ENCODE measurements at regions not wholly inside any gene's neighbourhood (a gene's known extent, or its start where the extent isn't known, plus 50 kb on each side); places are given as distances from the start of the nearest gene placed in this dataset.

DNA sequence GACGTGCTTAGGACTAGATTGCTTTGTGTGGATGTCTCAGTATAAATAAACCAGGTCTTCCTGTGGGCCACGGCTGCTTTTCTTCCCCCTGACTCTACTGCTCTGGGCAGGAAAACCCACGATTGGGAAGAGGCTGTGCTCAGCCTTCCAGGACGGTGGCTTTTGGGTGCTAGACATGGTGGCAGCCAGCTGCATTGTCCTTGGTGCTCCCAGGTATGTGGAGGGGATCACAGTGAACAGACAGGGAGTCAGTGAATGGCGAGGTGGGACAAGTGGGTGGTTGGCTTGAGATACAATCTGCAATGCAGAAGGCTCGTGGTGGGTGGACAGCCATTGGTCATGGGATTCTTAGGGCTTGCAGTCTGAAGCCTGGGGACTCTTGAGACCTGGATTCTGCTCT lies 366.3 kb downstream of the AACS start:
- no peak for DNase-seq (ENCODE audit: low read depth, low spot score)
- in situ Hi-C loops (cut with HindIII; ENCODE audit: low pct_unique_long_range_greater_than_20kb, low sequenced_read_pairs) = no loop called here

DNA sequence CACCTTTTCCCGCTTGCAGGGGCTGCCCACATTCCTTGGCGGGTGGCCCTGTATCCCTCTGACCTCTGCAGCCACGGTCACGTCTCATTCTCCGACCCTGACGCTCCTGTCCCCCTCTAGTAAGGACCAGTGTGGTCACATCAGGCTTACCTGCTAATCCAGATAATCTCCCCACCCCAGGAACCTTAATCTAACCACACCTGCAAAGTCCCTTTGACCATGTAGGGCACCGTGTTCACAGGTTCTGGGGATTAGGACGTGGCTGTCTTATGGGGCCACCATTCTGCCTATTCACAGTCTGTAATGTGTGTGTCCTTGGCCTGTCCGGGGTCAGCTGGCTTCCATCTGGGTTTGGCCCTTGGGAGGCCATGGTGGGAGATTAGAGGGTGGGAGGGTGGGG lies 368.9 kb downstream of the AACS start:
- in situ Hi-C loops (cut with HindIII; ENCODE audit: low pct_unique_long_range_greater_than_20kb, low sequenced_read_pairs) = no loop called here
- DNase-seq (ENCODE audit: low read depth, low spot score) = no peak

DNA sequence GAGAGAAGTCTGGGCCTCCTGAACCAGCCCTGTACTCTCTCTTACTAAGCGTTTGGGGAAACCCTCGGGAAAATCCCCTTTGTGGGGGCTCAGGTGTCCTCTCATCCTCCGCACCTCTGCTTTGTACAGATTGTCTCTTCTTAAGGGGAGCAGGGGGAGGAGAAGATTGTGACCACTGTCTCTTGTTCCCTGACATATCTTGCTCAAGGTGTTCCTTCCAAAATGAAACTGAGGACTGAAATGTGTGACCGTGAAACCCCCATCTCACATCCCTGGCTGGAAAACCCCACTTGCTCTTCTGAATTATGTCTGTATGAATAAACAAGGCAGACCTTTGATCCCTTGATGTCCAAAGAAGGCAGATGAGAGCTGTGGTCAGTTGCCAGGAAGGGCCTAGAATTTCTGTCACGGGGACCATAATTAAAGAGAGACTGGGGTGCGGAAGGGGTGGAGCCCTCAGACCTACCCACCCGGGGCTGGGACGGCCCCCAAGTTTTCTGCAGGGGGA lies 369.8 kb downstream of the AACS start:
- no peak for DNase-seq (ENCODE audit: low read depth, low spot score)
- in situ Hi-C loops (cut with HindIII; ENCODE audit: low pct_unique_long_range_greater_than_20kb, low sequenced_read_pairs) = no loop called here

DNA sequence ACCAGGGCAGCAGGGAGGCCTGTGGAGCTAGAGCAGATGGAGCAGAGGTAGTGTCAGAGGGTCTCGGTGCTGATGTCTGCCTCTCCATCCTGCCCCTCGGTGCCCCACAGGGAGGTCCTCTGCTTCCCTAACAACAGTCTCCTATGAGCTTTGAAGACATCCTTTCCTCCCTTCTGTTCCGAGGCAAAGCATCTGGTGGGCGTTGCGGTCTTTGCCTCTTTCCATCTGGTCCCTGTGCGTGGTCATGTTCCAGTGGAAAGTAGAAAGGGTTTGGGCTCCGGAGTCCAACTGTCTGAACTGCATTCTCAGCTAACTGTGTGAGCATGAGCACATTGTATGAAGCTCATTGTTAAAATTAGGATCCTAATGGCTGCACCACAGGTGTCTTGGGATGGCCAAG lies 370.6 kb downstream of the AACS start:
- DNase-seq (ENCODE audit: low read depth, low spot score) = no peak
- in situ Hi-C loops (cut with HindIII; ENCODE audit: low pct_unique_long_range_greater_than_20kb, low sequenced_read_pairs) = no loop called here

DNA sequence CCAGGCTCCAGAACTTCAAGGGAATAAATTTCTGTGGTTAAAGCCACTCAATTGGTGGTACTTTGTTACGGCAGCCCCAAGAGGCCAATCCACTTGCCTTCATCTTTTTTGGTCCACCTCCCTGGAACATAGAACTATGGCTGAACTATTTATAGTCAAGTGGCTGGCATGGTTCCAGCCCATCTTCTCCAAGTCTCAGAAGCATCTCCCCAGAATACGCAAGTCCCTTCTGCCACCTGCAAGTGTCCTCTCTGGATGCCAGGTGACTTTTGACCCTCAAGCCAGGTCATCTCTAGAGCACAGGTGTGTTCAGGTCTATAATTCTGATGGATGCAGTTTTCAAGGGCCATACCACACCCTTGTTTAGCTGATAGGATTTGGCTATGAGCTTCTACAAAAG lies 371.5 kb downstream of the AACS start:
- no peak for DNase-seq (ENCODE audit: low read depth, low spot score)
- in situ Hi-C loops (cut with HindIII; ENCODE audit: low pct_unique_long_range_greater_than_20kb, low sequenced_read_pairs) = no loop called here

DNA sequence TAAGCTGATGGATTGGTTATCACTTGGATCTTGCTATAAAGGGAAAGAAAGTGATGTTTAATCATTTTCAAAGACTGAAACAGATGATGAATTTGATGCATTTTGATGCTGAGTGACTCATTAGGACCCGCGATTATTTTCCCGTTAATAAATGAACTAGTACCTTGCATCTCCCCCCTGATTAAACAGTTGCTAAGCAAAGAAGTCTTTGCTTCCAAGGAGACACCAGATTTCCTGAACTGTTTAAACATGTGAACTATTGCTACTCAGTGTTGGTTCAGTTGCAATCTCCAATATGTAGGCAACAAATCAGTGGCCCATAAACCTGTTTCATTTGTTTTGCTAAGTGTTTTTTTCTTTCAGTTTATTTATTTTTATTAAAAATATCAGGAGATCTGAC lies 375.2 kb downstream of the AACS start:
- in situ Hi-C loops (cut with HindIII; ENCODE audit: low pct_unique_long_range_greater_than_20kb, low sequenced_read_pairs) = no loop called here
- DNase-seq (ENCODE audit: low read depth, low spot score) = no peak

DNA sequence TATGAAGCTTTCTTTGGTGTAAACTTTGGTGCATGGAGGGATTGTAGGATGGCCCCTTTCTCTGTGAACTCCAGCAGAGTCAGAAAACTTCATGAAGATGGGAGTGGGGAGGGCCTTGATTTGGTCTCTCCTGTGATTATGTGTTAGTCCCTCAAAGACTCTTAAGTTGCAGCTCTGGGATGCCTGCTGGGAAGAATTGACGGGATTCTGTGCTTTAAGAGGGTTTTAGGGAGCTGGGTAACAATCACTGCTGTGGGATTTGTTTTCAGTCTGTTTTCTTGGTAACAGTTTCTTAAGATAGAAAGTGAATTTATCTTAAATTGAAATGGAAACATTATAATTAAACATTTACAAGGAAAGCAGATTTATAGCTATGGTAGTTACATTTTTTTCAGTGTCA lies 378.1 kb downstream of the AACS start:
- in situ Hi-C loops (cut with HindIII; ENCODE audit: low pct_unique_long_range_greater_than_20kb, low sequenced_read_pairs) = no loop called here

DNA sequence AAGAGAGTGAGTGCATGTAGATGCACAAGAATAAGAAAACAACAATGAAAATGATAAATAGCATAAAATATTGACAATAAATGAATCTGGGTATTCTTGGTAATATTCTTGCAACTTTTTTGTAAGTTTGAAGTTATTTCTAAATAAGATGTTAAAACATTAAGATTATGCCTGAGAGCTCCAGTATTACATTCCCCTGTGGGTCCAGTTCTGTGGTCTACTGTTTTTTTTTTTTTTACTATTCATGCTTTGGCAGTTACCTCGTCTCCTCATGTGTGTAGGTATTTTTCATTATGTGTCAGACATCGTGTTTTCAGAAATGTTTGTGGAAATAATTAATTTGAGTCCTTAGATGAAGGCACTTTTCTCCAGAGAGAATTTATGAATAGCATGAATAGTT lies 386.2 kb downstream of the AACS start:
- DNase-seq (ENCODE audit: low read depth, low spot score) = no peak
- in situ Hi-C loops (cut with HindIII; ENCODE audit: low pct_unique_long_range_greater_than_20kb, low sequenced_read_pairs) = no loop called here

More for the DNA sequence above, 378.1 kb downstream of the AACS start:
- no peak for DNase-seq (ENCODE audit: low read depth, low spot score)

DNA sequence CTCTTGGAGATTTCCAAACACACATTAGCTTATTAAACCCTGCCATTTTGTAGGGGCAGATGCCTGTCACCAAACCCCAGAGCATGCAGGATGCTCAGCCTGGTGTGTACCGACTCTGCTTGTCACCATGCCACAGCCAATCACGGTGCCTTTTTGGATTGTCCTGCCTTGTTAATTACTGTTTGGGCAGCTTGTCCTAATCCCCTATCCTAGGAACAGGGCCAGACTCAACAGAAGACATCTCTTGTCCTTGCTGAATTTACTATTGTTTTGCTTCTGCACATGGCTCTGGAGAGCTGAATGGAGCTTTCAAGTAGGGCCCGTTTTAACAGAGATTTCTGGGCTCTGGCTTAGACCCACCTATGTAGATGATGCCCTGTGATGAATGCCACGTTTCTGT lies 388.5 kb downstream of the AACS start:
- no peak for DNase-seq (ENCODE audit: low read depth, low spot score)
- in situ Hi-C loops (cut with HindIII; ENCODE audit: low pct_unique_long_range_greater_than_20kb, low sequenced_read_pairs) = no loop called here

DNA sequence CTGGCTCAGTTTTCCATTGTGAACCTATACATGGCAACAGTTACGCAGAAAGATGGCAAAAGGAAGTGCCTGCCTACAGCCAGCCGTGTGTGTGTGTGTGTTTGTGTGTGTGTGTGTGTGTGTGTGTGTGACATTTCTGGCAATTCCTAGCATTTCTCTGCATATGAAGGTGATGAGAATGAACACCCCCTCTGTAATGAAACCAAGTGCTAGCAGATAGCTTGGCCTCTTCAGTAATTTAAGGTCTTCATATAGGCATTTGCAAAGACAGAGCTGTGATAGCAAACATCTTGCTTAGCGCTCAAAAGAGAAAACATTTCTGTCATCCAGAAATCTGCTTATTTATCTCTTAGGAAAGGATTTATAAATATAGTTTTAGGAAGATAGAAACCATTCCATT lies 389.1 kb downstream of the AACS start:
- no peak for DNase-seq (ENCODE audit: low read depth, low spot score)
- in situ Hi-C loops (cut with HindIII; ENCODE audit: low pct_unique_long_range_greater_than_20kb, low sequenced_read_pairs) = no loop called here

DNA sequence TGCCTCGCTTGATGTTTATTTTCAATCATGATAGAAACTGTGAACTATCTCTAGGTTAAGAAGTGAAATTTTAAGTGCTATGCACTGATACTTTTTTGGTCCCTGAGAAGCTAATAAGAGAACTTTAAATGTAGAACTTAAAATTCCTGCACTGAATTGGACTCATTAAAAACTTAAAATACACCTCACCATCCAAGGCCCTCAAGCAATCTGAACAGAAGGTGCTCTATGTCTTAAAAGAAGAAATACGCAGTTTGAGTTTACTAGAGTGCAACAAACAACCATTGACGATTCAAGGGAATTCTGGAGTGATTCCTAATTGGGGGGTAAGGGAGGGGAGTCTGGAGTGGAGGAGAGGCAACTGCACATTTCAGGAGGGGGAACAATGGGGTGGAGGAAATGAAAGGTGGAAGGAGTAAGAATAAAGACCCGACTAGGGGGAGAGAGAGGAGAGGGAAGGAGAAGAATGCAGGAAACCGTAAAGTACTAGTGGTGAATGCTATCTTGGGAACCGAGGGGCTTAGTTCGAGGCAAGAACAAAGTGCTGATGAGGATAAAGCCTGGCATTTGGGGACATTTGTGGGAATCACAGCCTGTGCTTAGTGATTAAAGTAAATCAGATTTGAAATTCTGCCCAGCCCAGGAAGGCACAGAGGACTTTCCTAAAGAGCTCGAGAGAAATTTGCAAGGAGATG lies 389.7 kb downstream of the AACS start:
- in situ Hi-C loops (cut with HindIII; ENCODE audit: low pct_unique_long_range_greater_than_20kb, low sequenced_read_pairs) = no loop called here
- no peak for DNase-seq (ENCODE audit: low read depth, low spot score)

DNA sequence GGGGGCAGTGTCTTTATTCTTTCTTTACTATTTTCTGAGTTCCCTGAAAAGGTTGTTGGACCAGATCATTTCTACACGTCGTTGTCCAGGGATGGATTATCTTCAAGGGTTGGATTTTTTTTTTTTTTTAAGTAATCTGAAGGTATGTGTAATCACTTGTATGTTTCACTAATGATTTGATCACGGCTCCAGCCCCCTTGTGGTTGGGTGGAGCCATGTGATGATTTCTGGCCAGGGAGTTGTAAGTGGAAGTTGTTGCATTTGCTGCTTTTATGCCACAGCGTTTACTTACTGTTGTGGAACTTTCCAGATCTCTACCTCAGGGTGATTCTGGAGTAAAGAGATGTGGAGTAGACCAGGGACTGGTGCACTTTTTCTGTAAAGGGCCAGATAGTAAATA lies 390.3 kb downstream of the AACS start:
- no peak for DNase-seq (ENCODE audit: low read depth, low spot score)
- in situ Hi-C loops (cut with HindIII; ENCODE audit: low pct_unique_long_range_greater_than_20kb, low sequenced_read_pairs) = no loop called here

DNA sequence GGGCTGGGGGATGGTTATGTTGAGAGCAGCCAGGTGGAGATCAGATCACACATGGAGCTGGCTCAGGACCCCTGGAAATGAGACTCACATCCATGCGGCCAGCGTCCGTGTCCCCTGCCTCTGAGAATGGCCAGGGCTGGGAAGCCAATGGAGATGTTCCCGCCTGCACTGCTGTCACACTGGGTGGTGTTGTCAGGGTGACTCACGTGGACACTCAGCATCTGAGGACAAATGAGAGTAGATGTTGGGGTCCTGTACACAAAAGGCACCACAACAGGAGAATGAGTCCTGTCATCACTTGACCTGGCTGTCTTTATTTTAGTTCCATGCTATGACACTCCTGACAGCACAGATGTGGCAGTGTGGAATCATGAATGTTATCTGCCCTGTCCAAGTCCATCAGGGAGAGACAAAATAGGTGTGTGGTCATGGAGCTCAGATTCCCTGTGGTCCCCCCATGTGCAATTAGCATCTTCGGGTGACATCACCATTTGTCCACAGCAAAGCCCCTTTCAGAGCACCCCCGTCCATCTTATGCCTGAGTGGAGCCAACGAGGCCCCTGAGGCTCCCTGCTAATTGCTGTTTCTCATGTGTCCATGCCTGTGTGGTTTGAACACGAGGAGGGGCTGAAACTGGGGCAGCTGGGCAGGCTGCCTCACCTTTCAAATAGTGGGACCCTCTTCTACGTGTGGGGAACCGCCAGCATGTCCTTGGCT lies 393.5 kb downstream of the AACS start:
- in situ Hi-C loops (cut with HindIII; ENCODE audit: low pct_unique_long_range_greater_than_20kb, low sequenced_read_pairs) = no loop called here
- no peak for DNase-seq (ENCODE audit: low read depth, low spot score)

DNA sequence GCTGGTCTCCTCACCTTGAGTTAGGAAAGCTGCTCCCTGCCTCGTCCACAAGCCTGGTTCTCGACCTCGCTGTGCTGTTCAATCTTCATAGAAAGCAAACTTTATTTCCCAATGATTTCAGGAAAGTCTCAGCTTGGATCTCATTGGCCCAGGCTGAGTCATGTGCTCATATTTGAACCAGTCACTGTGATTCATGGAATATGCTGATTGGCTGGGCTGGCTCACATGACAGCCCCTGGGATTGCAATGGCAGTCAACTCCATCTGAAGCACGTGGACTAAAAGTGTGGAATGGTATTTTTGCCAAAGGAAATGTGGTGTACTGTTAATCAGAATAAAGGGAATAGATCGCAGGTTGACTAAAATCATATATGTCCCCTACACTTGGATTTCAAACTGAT lies 396.6 kb downstream of the AACS start:
- DNase-seq (ENCODE audit: low read depth, low spot score) = no peak
- in situ Hi-C loops (cut with HindIII; ENCODE audit: low pct_unique_long_range_greater_than_20kb, low sequenced_read_pairs) = no loop called here

DNA sequence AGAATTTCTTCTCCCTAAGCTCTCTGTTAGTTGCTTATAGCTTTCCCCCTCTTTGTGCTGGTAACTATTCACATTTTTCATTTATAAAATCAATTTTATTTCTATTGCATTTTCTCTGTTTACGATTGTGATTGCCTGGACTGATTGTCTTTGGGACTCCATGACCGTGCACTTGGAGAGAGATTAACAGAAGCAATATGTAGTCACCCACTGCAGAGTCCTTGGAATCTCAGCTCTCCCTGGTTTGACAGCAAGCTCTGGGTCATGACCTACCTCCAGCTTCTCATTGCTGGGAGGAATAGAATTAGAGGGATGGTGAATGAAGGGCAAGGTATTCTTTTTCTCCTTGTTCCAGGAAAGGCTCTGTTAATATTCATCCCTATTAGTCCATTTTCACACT lies 398.2 kb downstream of the AACS start:
- no peak for DNase-seq (ENCODE audit: low read depth, low spot score)
- in situ Hi-C loops (cut with HindIII; ENCODE audit: low pct_unique_long_range_greater_than_20kb, low sequenced_read_pairs) = no loop called here

DNA sequence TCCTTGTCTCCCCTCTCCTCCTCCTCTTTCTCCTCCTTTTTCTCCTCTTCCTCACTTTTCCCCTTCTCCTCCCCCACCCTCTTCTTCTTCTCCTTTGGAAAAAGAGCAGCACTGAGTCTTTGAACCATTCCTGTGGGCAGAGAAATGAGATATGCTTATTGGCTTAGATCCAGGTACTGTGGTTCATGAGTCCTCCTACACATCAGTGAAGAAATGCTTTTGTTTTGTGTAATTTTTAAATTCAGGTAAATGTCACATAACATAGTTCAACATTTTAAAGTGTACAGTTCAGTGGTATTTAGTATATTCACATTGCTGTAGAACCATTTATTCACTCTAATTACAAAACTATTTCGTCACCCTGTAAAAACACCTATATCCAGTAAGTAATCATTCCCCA lies 402.1 kb downstream of the AACS start:
- DNase-seq (ENCODE audit: low read depth, low spot score) = no peak
- in situ Hi-C loops (cut with HindIII; ENCODE audit: low pct_unique_long_range_greater_than_20kb, low sequenced_read_pairs) = no loop called here

DNA sequence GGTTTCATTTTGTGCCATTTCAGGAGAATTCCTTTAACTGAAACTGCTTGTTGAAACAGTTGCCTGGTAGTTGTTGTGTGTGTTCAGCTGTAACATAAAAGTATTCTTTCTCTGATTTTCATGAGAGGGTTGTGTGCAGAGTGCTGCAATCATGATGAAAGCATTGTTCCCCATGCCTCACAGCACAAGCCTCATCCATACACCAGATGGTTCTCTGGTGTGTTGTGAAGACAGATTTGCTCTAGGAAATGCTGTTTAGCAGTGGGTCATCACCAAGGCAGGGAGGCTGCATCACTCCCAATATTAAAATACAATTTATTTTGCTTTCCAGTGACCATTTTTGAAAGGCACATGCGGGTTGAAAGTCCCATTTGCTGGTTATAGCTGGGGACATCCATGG lies 404.4 kb downstream of the AACS start:
- in situ Hi-C loops (cut with HindIII; ENCODE audit: low pct_unique_long_range_greater_than_20kb, low sequenced_read_pairs) = no loop called here
- no peak for DNase-seq (ENCODE audit: low read depth, low spot score)

DNA sequence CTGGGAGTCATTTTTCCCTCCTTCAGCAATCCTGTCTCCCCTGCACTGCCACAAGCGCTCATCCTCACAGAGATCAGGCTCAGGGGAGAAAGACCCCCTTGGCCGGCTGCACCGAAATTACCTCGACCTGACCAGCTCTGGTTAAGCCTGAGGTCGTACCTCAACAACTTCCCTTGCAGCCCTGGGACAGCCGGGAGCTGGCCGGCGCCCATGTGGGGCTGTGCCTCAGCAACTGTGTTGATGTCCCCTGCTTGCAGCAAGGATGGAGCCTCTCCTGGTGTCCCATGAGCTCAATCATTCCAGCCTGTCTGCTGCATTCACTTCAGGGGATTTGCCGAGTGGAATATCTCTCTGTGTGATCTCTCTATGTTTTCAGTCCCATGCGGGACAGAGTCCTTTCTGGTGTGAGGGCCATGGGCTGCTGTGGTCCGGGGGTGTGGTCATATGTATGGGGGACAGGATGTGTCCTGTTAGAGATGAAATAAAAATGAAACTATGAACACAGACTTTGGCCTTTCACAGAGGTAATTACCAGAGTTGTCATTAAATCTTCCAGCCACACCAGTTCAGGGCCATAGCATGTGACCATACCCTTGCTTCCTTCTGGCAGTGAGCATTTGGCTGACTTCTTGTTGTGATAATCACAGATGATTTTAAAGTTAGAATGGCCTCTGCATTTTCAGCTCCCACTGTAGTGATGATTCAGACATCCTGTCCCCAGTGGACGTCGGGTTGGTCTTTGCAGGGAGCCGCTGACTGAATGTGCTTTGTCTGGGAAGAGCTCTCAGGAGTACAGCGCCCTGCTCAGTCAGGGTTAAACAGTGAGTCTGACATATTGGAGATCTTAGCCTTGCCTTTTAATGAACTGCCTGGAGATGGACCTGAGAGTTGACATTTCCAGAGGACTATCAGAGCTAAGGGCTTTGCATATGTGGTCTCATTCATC lies 405.9 kb downstream of the AACS start:
- no peak for DNase-seq (ENCODE audit: low read depth, low spot score)
- in situ Hi-C loops (cut with HindIII; ENCODE audit: low pct_unique_long_range_greater_than_20kb, low sequenced_read_pairs) = no loop called here

Data from SK-MEL-5 (cell line).